ENCODE measurements at regions not wholly inside any gene's neighbourhood (a gene's known extent, or its start where the extent isn't known, plus 50 kb on each side); places are given as distances from the start of the nearest gene placed in this dataset.

GRCh38 chr1:218845589-218845988, 328.1 kb upstream of the LYPLAL1 start:
- H2BK12ac ChIP-seq (ENCODE audit: low read length) = no peak overlapping the region
- H3K79me1 ChIP-seq (ENCODE audit: low read depth, low read length) = no peaks in the 10 kb centered on the region
- H2BK120ac ChIP-seq (ENCODE audit: low read depth, low read length) = no peak overlapping the region
- H3K27me3 ChIP-seq (ENCODE audit: control insufficient read depth in 3 of 3, insufficient read depth in 3 of 3, low read depth in 1 of 3, low read length in 3 of 3) = no peaks in the 10 kb centered on the region
- H3K9ac ChIP-seq (ENCODE audit: low read depth, low read length, poor library complexity) = no peak overlapping the region
- no peak overlapping the region for H3K23ac ChIP-seq (ENCODE audit: low read depth, low read length, poor library complexity)
- no peak overlapping the region for H3K14ac ChIP-seq (ENCODE audit: low read length)
- no peak overlapping the region for H3K4me2 ChIP-seq (ENCODE audit: insufficient read depth, low read length, poor library complexity, severe bottlenecking)
- H2BK15ac ChIP-seq (ENCODE audit: low read length) = no peak overlapping the region
- no CpG with 5 or more reads among the region's 1 CpG for WGBS, 2 donors (ENCODE audit: extremely low coverage in 2 of 2, insufficient read length in 2 of 2, insufficient replicate concordance in 1 of 2)
- no peak overlapping the region for H2AK5ac ChIP-seq (ENCODE audit: low read depth, low read length)
- H3K4me1 ChIP-seq (ENCODE audit: control insufficient read depth in 2 of 2, insufficient read depth in 1 of 2, low read depth in 1 of 2, low read length in 2 of 2) = no peaks in the 10 kb centered on the region
- no peak overlapping the region for H3K27ac ChIP-seq (replicated peaks; ENCODE audit: low read length)
- H2BK5ac ChIP-seq (ENCODE audit: low read length) = no peak overlapping the region
- H4K91ac ChIP-seq (ENCODE audit: low read depth, low read length, poor library complexity) = no peak overlapping the region
- H4K8ac ChIP-seq (ENCODE audit: low read depth, low read length) = no peak overlapping the region
- no peak overlapping the region for H2AFZ ChIP-seq (ENCODE audit: low read length)
- no peak overlapping the region for H3K18ac ChIP-seq (ENCODE audit: low read length)
- peaks cover 0 to 3% of the 10 kb centered on the region in 2 donors for H3K9me3 ChIP-seq (replicated peaks in 1 of 2; ENCODE audit: control insufficient read depth in 2 of 2, insufficient read depth in 1 of 2, low read depth in 1 of 2, low read length in 2 of 2)
- no peak overlapping the region for H3K4me3 ChIP-seq (ENCODE audit: low read length in 2 of 2)
- no peak for DNase-seq (ENCODE audit: low spot score)
- H3K4ac ChIP-seq (ENCODE audit: low read length) = no peak overlapping the region
- H3K36me3 ChIP-seq (replicated peaks in 1 of 2; ENCODE audit: control insufficient read depth in 2 of 2, insufficient read depth in 2 of 2, low read length in 2 of 2) = no peaks in the 10 kb centered on the region

GRCh38 chr1:218846181-218846580, 327.5 kb upstream of the LYPLAL1 start:
- no peak overlapping the region for H3K14ac ChIP-seq (ENCODE audit: low read length)
- no peak overlapping the region for H4K8ac ChIP-seq (ENCODE audit: low read depth, low read length)
- H2BK12ac ChIP-seq (ENCODE audit: low read length) = no peak overlapping the region
- H2AFZ ChIP-seq (ENCODE audit: low read length) = no peak overlapping the region
- no peak overlapping the region for H2BK120ac ChIP-seq (ENCODE audit: low read depth, low read length)
- H3K4ac ChIP-seq (ENCODE audit: low read length) = no peak overlapping the region
- H3K36me3 ChIP-seq (replicated peaks in 1 of 2; ENCODE audit: control insufficient read depth in 2 of 2, insufficient read depth in 2 of 2, low read length in 2 of 2) = no peaks in the 10 kb centered on the region
- no peak overlapping the region for H3K27ac ChIP-seq (replicated peaks; ENCODE audit: low read length)
- H3K4me1 ChIP-seq (ENCODE audit: control insufficient read depth in 2 of 2, insufficient read depth in 1 of 2, low read depth in 1 of 2, low read length in 2 of 2) = no peaks in the 10 kb centered on the region
- DNase-seq (ENCODE audit: low spot score) = no peak
- no peak overlapping the region for H4K91ac ChIP-seq (ENCODE audit: low read depth, low read length, poor library complexity)
- H3K9ac ChIP-seq (ENCODE audit: low read depth, low read length, poor library complexity) = no peak overlapping the region
- H2AK5ac ChIP-seq (ENCODE audit: low read depth, low read length) = no peak overlapping the region
- H3K23ac ChIP-seq (ENCODE audit: low read depth, low read length, poor library complexity) = no peak overlapping the region
- H3K9me3 ChIP-seq (replicated peaks in 1 of 2; ENCODE audit: control insufficient read depth in 2 of 2, insufficient read depth in 1 of 2, low read depth in 1 of 2, low read length in 2 of 2) = no peaks in the 10 kb centered on the region
- H3K79me1 ChIP-seq (ENCODE audit: low read depth, low read length) = no peaks in the 10 kb centered on the region
- H3K4me3 ChIP-seq (ENCODE audit: low read length in 2 of 2) = no peak overlapping the region
- H2BK5ac ChIP-seq (ENCODE audit: low read length) = no peak overlapping the region
- H2BK15ac ChIP-seq (ENCODE audit: low read length) = no peak overlapping the region
- WGBS, 2 donors (ENCODE audit: extremely low coverage in 2 of 2, insufficient read length in 2 of 2, insufficient replicate concordance in 1 of 2) = no CpG with 5 or more reads among the region's 4 CpGs
- H3K27me3 ChIP-seq (ENCODE audit: control insufficient read depth in 3 of 3, insufficient read depth in 3 of 3, low read depth in 1 of 3, low read length in 3 of 3) = no peaks in the 10 kb centered on the region
- H3K4me2 ChIP-seq (ENCODE audit: insufficient read depth, low read length, poor library complexity, severe bottlenecking) = no peak overlapping the region
- no peak overlapping the region for H3K18ac ChIP-seq (ENCODE audit: low read length)

GRCh38 chr1:218847089-218847768, 326.4 kb upstream of the LYPLAL1 start:
- H3K14ac ChIP-seq (ENCODE audit: low read length) = no peak overlapping the region
- H2BK12ac ChIP-seq (ENCODE audit: low read length) = no peak overlapping the region
- H2BK15ac ChIP-seq (ENCODE audit: low read length) = no peak overlapping the region
- H2AFZ ChIP-seq (ENCODE audit: low read length) = no peak overlapping the region
- H3K4ac ChIP-seq (ENCODE audit: low read length) = no peak overlapping the region
- WGBS, 2 donors (ENCODE audit: extremely low coverage in 2 of 2, insufficient read length in 2 of 2, insufficient replicate concordance in 1 of 2) = no CpG with 5 or more reads among the region's 3 CpGs
- H3K23ac ChIP-seq (ENCODE audit: low read depth, low read length, poor library complexity) = no peak overlapping the region
- DNase-seq (ENCODE audit: low spot score) = no peak
- H3K4me3 ChIP-seq (ENCODE audit: low read length in 2 of 2) = no peak overlapping the region
- no peak overlapping the region for H3K27ac ChIP-seq (replicated peaks; ENCODE audit: low read length)
- no peak overlapping the region for H4K91ac ChIP-seq (ENCODE audit: low read depth, low read length, poor library complexity)
- H3K79me1 ChIP-seq (ENCODE audit: low read depth, low read length) = no peaks in the 10 kb centered on the region
- H3K36me3 ChIP-seq (replicated peaks in 1 of 2; ENCODE audit: control insufficient read depth in 2 of 2, insufficient read depth in 2 of 2, low read length in 2 of 2) = no peaks in the 10 kb centered on the region
- H2BK5ac ChIP-seq (ENCODE audit: low read length) = no peak overlapping the region
- no peak overlapping the region for H3K18ac ChIP-seq (ENCODE audit: low read length)
- H3K9me3 ChIP-seq (replicated peaks in 1 of 2; ENCODE audit: control insufficient read depth in 2 of 2, insufficient read depth in 1 of 2, low read depth in 1 of 2, low read length in 2 of 2) = no peaks in the 10 kb centered on the region
- no peaks in the 10 kb centered on the region for H3K4me1 ChIP-seq (ENCODE audit: control insufficient read depth in 2 of 2, insufficient read depth in 1 of 2, low read depth in 1 of 2, low read length in 2 of 2)
- no peak overlapping the region for H2AK5ac ChIP-seq (ENCODE audit: low read depth, low read length)
- no peak overlapping the region for H3K9ac ChIP-seq (ENCODE audit: low read depth, low read length, poor library complexity)
- no peaks in the 10 kb centered on the region for H3K27me3 ChIP-seq (ENCODE audit: control insufficient read depth in 3 of 3, insufficient read depth in 3 of 3, low read depth in 1 of 3, low read length in 3 of 3)
- no peak overlapping the region for H3K4me2 ChIP-seq (ENCODE audit: insufficient read depth, low read length, poor library complexity, severe bottlenecking)
- no peak overlapping the region for H2BK120ac ChIP-seq (ENCODE audit: low read depth, low read length)
- H4K8ac ChIP-seq (ENCODE audit: low read depth, low read length) = no peak overlapping the region

GRCh38 chr1:218848009-218848408, 325.7 kb upstream of the LYPLAL1 start:
- H3K4me1 ChIP-seq (ENCODE audit: control insufficient read depth in 2 of 2, insufficient read depth in 1 of 2, low read depth in 1 of 2, low read length in 2 of 2) = no peaks in the 10 kb centered on the region
- H2BK5ac ChIP-seq (ENCODE audit: low read length) = no peak overlapping the region
- H3K27ac ChIP-seq (replicated peaks; ENCODE audit: low read length) = no peak overlapping the region
- H3K79me1 ChIP-seq (ENCODE audit: low read depth, low read length) = no peaks in the 10 kb centered on the region
- H3K9me3 ChIP-seq (replicated peaks in 1 of 2; ENCODE audit: control insufficient read depth in 2 of 2, insufficient read depth in 1 of 2, low read depth in 1 of 2, low read length in 2 of 2) = no peaks in the 10 kb centered on the region
- H2BK15ac ChIP-seq (ENCODE audit: low read length) = no peak overlapping the region
- H2BK120ac ChIP-seq (ENCODE audit: low read depth, low read length) = no peak overlapping the region
- no peak overlapping the region for H2AFZ ChIP-seq (ENCODE audit: low read length)
- no peak overlapping the region for H3K9ac ChIP-seq (ENCODE audit: low read depth, low read length, poor library complexity)
- H3K36me3 ChIP-seq (replicated peaks in 1 of 2; ENCODE audit: control insufficient read depth in 2 of 2, insufficient read depth in 2 of 2, low read length in 2 of 2) = no peaks in the 10 kb centered on the region
- H3K4ac ChIP-seq (ENCODE audit: low read length) = no peak overlapping the region
- no peaks in the 10 kb centered on the region for H3K27me3 ChIP-seq (ENCODE audit: control insufficient read depth in 3 of 3, insufficient read depth in 3 of 3, low read depth in 1 of 3, low read length in 3 of 3)
- no peak overlapping the region for H2AK5ac ChIP-seq (ENCODE audit: low read depth, low read length)
- H2BK12ac ChIP-seq (ENCODE audit: low read length) = no peak overlapping the region
- DNase-seq (ENCODE audit: low spot score) = no peak
- H3K4me3 ChIP-seq (ENCODE audit: low read length in 2 of 2) = no peak overlapping the region
- H3K18ac ChIP-seq (ENCODE audit: low read length) = no peak overlapping the region
- no peak overlapping the region for H3K4me2 ChIP-seq (ENCODE audit: insufficient read depth, low read length, poor library complexity, severe bottlenecking)
- no peak overlapping the region for H3K14ac ChIP-seq (ENCODE audit: low read length)
- H4K8ac ChIP-seq (ENCODE audit: low read depth, low read length) = no peak overlapping the region
- H4K91ac ChIP-seq (ENCODE audit: low read depth, low read length, poor library complexity) = no peak overlapping the region
- no peak overlapping the region for H3K23ac ChIP-seq (ENCODE audit: low read depth, low read length, poor library complexity)
- no CpG with 5 or more reads among the region's 1 CpG for WGBS, 2 donors (ENCODE audit: extremely low coverage in 2 of 2, insufficient read length in 2 of 2, insufficient replicate concordance in 1 of 2)
